ENCODE measurements at regions not wholly inside any gene's neighbourhood (a gene's known extent, or its start where the extent isn't known, plus 50 kb on each side); places are given as distances from the start of the nearest gene placed in this dataset.

DNA sequence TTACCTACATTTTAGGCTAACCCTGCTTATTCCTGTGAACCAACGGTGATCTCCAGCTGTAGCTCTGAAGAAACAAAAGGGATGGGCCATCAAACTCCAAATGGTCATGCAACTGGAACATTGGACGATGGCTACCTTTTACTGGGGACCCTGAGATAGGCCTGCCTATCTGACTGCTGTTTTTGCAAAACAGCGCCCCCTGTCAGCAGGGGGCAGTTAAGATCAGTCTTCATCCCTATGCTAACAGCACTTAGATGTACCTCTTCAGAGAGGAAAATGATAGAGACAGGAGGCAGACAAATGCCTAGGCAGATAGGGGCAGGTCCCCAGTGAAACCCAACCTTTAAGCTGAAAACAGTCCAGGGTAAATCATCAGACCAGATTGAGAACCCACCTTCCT is 1085.4 kb upstream of the SORCS1 start:
- no peak for TF ChIP-seq EZH2 (IDR thresholded peaks at IDR 0.05; ENCODE audit: low read length, missing control alignments)
- TF ChIP-seq, protein P1, sequence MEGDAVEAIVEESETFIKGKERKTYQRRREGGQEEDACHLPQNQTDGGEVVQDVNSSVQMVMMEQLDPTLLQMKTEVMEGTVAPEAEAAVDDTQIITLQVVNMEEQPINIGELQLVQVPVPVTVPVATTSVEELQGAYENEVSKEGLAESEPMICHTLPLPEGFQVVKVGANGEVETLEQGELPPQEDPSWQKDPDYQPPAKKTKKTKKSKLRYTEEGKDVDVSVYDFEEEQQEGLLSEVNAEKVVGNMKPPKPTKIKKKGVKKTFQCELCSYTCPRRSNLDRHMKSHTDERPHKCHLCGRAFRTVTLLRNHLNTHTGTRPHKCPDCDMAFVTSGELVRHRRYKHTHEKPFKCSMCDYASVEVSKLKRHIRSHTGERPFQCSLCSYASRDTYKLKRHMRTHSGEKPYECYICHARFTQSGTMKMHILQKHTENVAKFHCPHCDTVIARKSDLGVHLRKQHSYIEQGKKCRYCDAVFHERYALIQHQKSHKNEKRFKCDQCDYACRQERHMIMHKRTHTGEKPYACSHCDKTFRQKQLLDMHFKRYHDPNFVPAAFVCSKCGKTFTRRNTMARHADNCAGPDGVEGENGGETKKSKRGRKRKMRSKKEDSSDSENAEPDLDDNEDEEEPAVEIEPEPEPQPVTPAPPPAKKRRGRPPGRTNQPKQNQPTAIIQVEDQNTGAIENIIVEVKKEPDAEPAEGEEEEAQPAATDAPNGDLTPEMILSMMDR (conservative IDR thresholded peaks at IDR 0.05 in 1 of 2, IDR thresholded peaks at IDR 0.05 in 1 of 2; ENCODE audit: low read depth in 1 of 2, low read length in 2 of 2), result no peak

Measured in fibroblast of lung (primary cell).